B cell (primary cell): ENCODE measurements at regions not wholly inside any gene's neighbourhood (a gene's known extent, or its start where the extent isn't known, plus 50 kb on each side); places are given as distances from the start of the nearest gene placed in this dataset.

Source experiments
- ATAC-seq: fragments of 200-7000 bp; cut with Tn5 transposase; one replicate; pipeline ENCODE4 v1.10.0; 2021; ENCODE audit warnings: low read depth, mild to moderate bottlenecking, moderate number of reproducible peaks, moderate library complexity
- CTCF ChIA-PET: fragments of 350-600 bp; sonication (Branson Sonifier 250); formaldehyde crosslinking; loops from one replicate; lab custom pipeline; 2021; ENCODE audit warnings: antibody characterized with exemption, inconsistent platforms; lab: Charles Lee
- POLR2A ChIA-PET: fragments of 350-600 bp; sonication (Branson Sonifier 250); formaldehyde crosslinking; loops from one replicate; lab custom pipeline; 2021; ENCODE audit warnings: antibody characterized with exemption; lab: Charles Lee
- DNase-seq: peaks from one replicate; pipeline ENCODE4 v3.0.0; 2013
- H2AFZ ChIP-seq: 2 replicates; pipeline ENCODE4 v1.6.1; 2012; ENCODE audit warnings: mild to moderate bottlenecking, low read depth, low read length; ENCODE audit not compliant: insufficient read depth, poor library complexity, severe bottlenecking
- H3K27ac ChIP-seq, 2 donors: 1 replicate in 1 of 2; 2 replicates in 1 of 2; pipeline ENCODE4 v1.5.1; 2012 to 2013; ENCODE audit warnings: low read length in 2 of 2, mild to moderate bottlenecking in 2 of 2, moderate library complexity in 1 of 2
- H3K27me3 ChIP-seq, 4 experiments: fragments of 200-600 bp in 1 of 4; sonication (generic) in 1 of 4; replicated peaks in 1 of 4; 1 replicate in 2 of 4; 2 replicates in 2 of 4; pipeline versions ENCODE4 v1.6.1 to v1.7.0; 2013 to 2016; ENCODE audit warnings: low read length in 3 of 4, mild to moderate bottlenecking in 2 of 4, mixed read lengths in 1 of 4, moderate library complexity in 1 of 4; ENCODE audit not compliant: insufficient read depth in 4 of 4, control insufficient read depth in 3 of 4; ENCODE audit errors: control extremely low read depth in 1 of 4
- H3K36me3 ChIP-seq, 2 experiments: replicated peaks in 1 of 2; 1 replicate in 1 of 2; 2 replicates in 1 of 2; pipeline versions ENCODE4 v1.6.1 to v1.7.1; 2013; ENCODE audit warnings: low read length in 1 of 2; ENCODE audit not compliant: insufficient read depth in 2 of 2, control insufficient read depth in 1 of 2; ENCODE audit errors: control extremely low read depth in 1 of 2, extremely low read depth in 1 of 2
- H3K4me1 ChIP-seq, 2 donors: fragments of 200-600 bp in 1 of 2; sonication (generic) in 1 of 2; 1 replicate in 1 of 2; 2 replicates in 1 of 2; pipeline versions ENCODE4 v1.5.1 to v1.6.1; 2013 to 2017; ENCODE audit warnings: low read length in 2 of 2; ENCODE audit not compliant: control insufficient read depth in 2 of 2, insufficient read depth in 2 of 2
- H3K4me2 ChIP-seq: replicated peaks from 2 replicates; pipeline ENCODE3; 2012; ENCODE audit warnings: mild to moderate bottlenecking, low read depth, low read length; ENCODE audit not compliant: poor library complexity, severe bottlenecking
- H3K4me3 ChIP-seq, 5 experiments: fragments of 200-600 bp in 1 of 5; sonication (generic) in 1 of 5; 1 replicate in 3 of 5; 2 replicates in 2 of 5; pipeline versions ENCODE4 v1.5.1 to v1.7.0; 2011 to 2016; ENCODE audit warnings: low read length in 4 of 5, mild to moderate bottlenecking in 4 of 5, low read depth in 2 of 5, control low read depth in 1 of 5, moderate library complexity in 1 of 5; ENCODE audit not compliant: insufficient read depth in 1 of 5; ENCODE audit errors: control extremely low read depth in 1 of 5, extremely low read depth in 1 of 5
- H3K79me2 ChIP-seq: fragments of 200-600 bp; sonication (generic); one replicate; pipeline ENCODE4 v1.6.0; 2016; ENCODE audit warnings: low read length; ENCODE audit not compliant: control insufficient read depth, insufficient read depth
- H3K9ac ChIP-seq: fragments of 200-600 bp; sonication (generic); 2 replicates; pipeline ENCODE4 v1.6.1; 2017; ENCODE audit warnings: mild to moderate bottlenecking, low read length, moderate library complexity
- H3K9me3 ChIP-seq, 3 donors: one replicate each; pipeline versions ENCODE4 v1.6.1 to v1.7.1; 2013; ENCODE audit warnings: low read length in 2 of 3; ENCODE audit not compliant: control insufficient read depth in 2 of 3, insufficient read depth in 1 of 3; ENCODE audit errors: control extremely low read depth in 1 of 3
- H4K20me1 ChIP-seq: 2 replicates; pipeline ENCODE4 v1.6.0; 2012; ENCODE audit warnings: mild to moderate bottlenecking, low read length; ENCODE audit not compliant: insufficient read depth, control insufficient read depth, poor library complexity, severe bottlenecking
- H3K27ac Mint-ChIP-seq: one replicate; pipeline ENCODE4 v1.8.0; 2021; ENCODE audit warnings: mixed read lengths
- H3K27me3 Mint-ChIP-seq: one replicate; pipeline ENCODE4 v1.8.0; 2021; ENCODE audit warnings: mixed read lengths
- H3K4me1 Mint-ChIP-seq: one replicate; pipeline ENCODE4 v1.8.0; 2021; ENCODE audit warnings: mixed read lengths
- H3K4me3 Mint-ChIP-seq: one replicate; pipeline ENCODE4 v1.8.0; 2021; ENCODE audit warnings: mixed read lengths
- H3K9me3 Mint-ChIP-seq: one replicate; pipeline ENCODE4 v1.8.0; 2022; ENCODE audit warnings: mixed read lengths; ENCODE audit not compliant: insufficient read depth
- CTCF ChIP-seq: fragments of 200-600 bp; IDR thresholded peaks from one replicate; pipeline ENCODE4 v1.8.0; 2022; ENCODE audit warnings: antibody characterized with exemption, mild to moderate bottlenecking
- EZH2 ChIP-seq: IDR thresholded peaks from 2 replicates; pipeline ENCODE4 v1.6.1; 2012; ENCODE audit warnings: borderline replicate concordance, low read depth, mild to moderate bottlenecking, moderate library complexity, low read length; ENCODE audit not compliant: insufficient read depth, poor library complexity, severe bottlenecking
- WGBS: methylation state at CpG from one replicate; pipeline ENCODE4 v1.1.5; 2013; ENCODE audit warnings: missing lambda C conversion rate; ENCODE audit not compliant: insufficient coverage; 5-methylcytosine and 5-hydroxymethylcytosine counted together
- intact Hi-C: fragments of 100-400 bp; cut with micrococcal nuclease; formaldehyde crosslinking; loops from one replicate; pipeline ENCODE4 v1.10.0; 2022

GRCh38 chr18:22019193-22019592 is 150.2 kb upstream of the GATA6 start:
- H4K20me1 ChIP-seq: no peaks in the 10 kb centered on the region
- Mint-ChIP-seq H3K4me1 (no peaks in the 10 kb centered on the region), H3K27me3 (peaks cover 3% of the 10 kb centered on the region), H3K27ac (no peak overlapping the region), H3K4me3 (no peak overlapping the region), H3K9me3 (no peaks in the 10 kb centered on the region)
- no peak for DNase-seq
- ChIA-PET CTCF (no interaction called here), POLR2A (no interaction called here)
- H3K4me3 ChIP-seq: no peak overlapping the region
- no peak overlapping the region for H3K4me2 ChIP-seq
- no peak overlapping the region for H3K27ac ChIP-seq
- intact Hi-C loops: no loop called here
- WGBS: 89% methylated on average over 2 of the region's 5 CpGs
- H3K4me1 ChIP-seq: no peaks in the 10 kb centered on the region
- TF ChIP-seq EZH2 (no peak), CTCF (no peak)
- no peak overlapping the region for H2AFZ ChIP-seq
- no peak overlapping the region for H3K9ac ChIP-seq
- ATAC-seq: no peak
- H3K27me3 ChIP-seq: no peaks in the 10 kb centered on the region
- no peaks in the 10 kb centered on the region for H3K9me3 ChIP-seq
- no peaks in the 10 kb centered on the region for H3K79me2 ChIP-seq
- no peaks in the 10 kb centered on the region for H3K36me3 ChIP-seq

- H3K4me3 Mint-ChIP-seq: no peak overlapping the region
- no peaks in the 10 kb centered on the region for H3K4me1 Mint-ChIP-seq
- 81% methylated on average over 11 of the region's 12 CpGs for WGBS
- no peak overlapping the region for H3K27ac ChIP-seq
- H3K4me2 ChIP-seq: no peak overlapping the region
- ChIA-PET POLR2A (no interaction called here), CTCF (no interaction called here)
- H3K27me3 ChIP-seq: no peaks in the 10 kb centered on the region
- H2AFZ ChIP-seq: no peak overlapping the region
- DNase-seq (no peak), ATAC-seq (no peak)
- no peaks in the 10 kb centered on the region for H4K20me1 ChIP-seq
- H3K9me3 ChIP-seq: no peaks in the 10 kb centered on the region
- no peaks in the 10 kb centered on the region for H3K36me3 ChIP-seq
- H3K4me1 ChIP-seq: no peaks in the 10 kb centered on the region
- H3K27ac Mint-ChIP-seq: no peak overlapping the region
- H3K27me3 Mint-ChIP-seq: peaks cover 3% of the 10 kb centered on the region
- no peak overlapping the region for H3K9ac ChIP-seq
- no peak overlapping the region for H3K4me3 ChIP-seq
- H3K9me3 Mint-ChIP-seq: no peaks in the 10 kb centered on the region
- TF ChIP-seq EZH2: no peak
- H3K79me2 ChIP-seq: no peaks in the 10 kb centered on the region
- intact Hi-C loops: no loop called here
These were observed 149.1 kb upstream of the GATA6 start for GRCh38 chr18:22020127-22020866.
